ENCODE measurements at regions not wholly inside any gene's neighbourhood (a gene's known extent, or its start where the extent isn't known, plus 50 kb on each side); places are given as distances from the start of the nearest gene placed in this dataset.

DNA sequence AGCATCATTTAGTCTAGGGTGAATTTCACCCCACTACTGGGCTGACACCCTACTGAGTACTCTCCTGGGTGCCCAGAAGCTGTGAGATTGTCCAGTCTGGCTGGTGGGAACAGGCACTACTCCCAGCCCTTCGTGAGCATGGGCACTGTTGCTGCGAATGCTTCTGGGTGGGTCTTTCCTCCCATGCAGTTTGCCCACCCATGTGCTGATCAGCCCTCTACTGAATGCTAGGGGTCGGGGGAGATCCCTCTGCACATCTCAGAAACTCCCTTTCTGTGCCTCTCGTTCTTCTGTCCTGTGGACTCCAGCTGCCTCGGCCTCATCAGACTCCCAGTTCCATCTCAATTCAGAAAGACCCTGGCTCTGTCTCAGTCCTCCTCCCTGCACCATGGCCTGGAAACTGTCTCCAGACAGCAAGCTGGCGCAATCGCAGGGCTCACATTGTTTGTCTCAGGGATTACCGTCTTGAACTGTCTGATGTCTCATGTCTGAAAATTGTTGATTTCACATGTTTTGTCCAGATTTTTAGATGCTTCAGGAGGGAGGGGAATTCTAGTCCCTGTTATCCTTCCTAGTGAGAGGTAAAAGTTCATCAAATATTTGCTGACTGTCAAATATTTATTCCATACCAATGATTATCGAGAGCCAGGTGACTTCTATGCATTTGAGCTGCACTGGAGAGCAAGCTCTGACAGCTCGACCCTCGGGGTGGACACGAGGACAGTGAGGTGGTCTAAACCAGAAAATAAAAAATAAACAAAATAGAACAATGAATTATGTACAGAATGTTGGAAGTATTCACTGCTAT is 316.6 kb upstream of the RTL1 start:
- Histone ChIP-seq H3K4me1 (peaks cover 8% of the 10 kb centered on the region), H3K27me3 (no peaks in the 10 kb centered on the region), H3K36me3 (no peaks in the 10 kb centered on the region), H3K9me3 (no peaks in the 10 kb centered on the region), H3K4me3 (ENCODE audit: low read depth, low read length) (no peak overlapping the region)
- no peak for TF ChIP-seq CTCF (IDR thresholded peaks at IDR 0.05; ENCODE audit: low read depth, low read length)
- no peak for DNase-seq

DNA sequence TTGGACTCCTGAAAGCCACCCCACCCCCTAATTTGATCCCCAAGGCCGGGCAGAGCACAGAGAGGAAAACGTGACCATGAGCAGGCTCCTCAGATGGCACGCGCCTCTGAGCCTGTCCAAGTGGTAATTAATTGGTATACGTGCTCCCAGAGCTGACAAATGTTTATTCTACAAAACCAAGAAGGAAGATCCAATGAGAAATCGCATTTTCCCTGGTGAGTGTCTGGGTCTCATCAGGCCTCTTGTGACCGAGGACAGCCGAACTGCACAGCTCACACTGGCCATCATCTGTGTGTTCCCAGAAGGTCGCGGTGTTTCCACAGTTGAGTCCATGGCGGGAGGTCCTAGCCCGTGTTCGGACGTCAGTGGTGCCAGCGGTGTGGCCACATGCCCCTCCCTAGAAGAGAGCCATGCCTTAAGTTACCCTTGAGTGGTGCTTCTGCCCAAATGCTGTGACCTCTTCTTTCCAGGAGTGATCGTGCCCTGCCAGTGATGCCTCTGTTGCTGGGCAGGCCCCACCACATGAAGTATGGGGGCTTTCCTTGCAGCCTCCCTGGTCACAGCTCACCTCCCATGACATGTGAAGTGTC is 317.5 kb upstream of the RTL1 start:
- peaks cover 14% of the 10 kb centered on the region for H3K4me1 ChIP-seq
- H3K36me3 ChIP-seq: no peaks in the 10 kb centered on the region
- TF ChIP-seq CTCF (IDR thresholded peaks at IDR 0.05; ENCODE audit: low read depth, low read length): no peak
- H3K9me3 ChIP-seq: no peaks in the 10 kb centered on the region
- no peaks in the 10 kb centered on the region for H3K27me3 ChIP-seq
- no peak for DNase-seq
- no peak overlapping the region for H3K4me3 ChIP-seq (ENCODE audit: low read depth, low read length)

GRCh38 chr14:101221549-101222160 is 318.1 kb upstream of the RTL1 start:
- Histone ChIP-seq H3K36me3 (no peaks in the 10 kb centered on the region), H3K4me1 (peaks cover 14% of the 10 kb centered on the region), H3K27me3 (no peaks in the 10 kb centered on the region), H3K4me3 (ENCODE audit: low read depth, low read length) (no peak overlapping the region), H3K9me3 (no peaks in the 10 kb centered on the region)
- DNase-seq: no peak
- TF ChIP-seq CTCF (IDR thresholded peaks at IDR 0.05; ENCODE audit: low read depth, low read length): no peak

GRCh38 chr14:101222362-101223070 is 319.0 kb upstream of the RTL1 start:
- Histone ChIP-seq H3K36me3 (no peaks in the 10 kb centered on the region), H3K4me1 (peaks cover 14% of the 10 kb centered on the region), H3K4me3 (ENCODE audit: low read depth, low read length) (no peak overlapping the region), H3K27me3 (no peaks in the 10 kb centered on the region), H3K9me3 (no peaks in the 10 kb centered on the region)
- no peak for TF ChIP-seq CTCF (IDR thresholded peaks at IDR 0.05; ENCODE audit: low read depth, low read length)
- no peak for DNase-seq

GRCh38 chr14:101223127-101223526 is 319.6 kb upstream of the RTL1 start:
- Histone ChIP-seq H3K4me3 (ENCODE audit: low read depth, low read length) (no peak overlapping the region), H3K36me3 (no peaks in the 10 kb centered on the region), H3K27me3 (no peaks in the 10 kb centered on the region), H3K9me3 (no peaks in the 10 kb centered on the region), H3K4me1 (peaks cover 14% of the 10 kb centered on the region)
- DNase-seq: no peak
- no peak for TF ChIP-seq CTCF (IDR thresholded peaks at IDR 0.05; ENCODE audit: low read depth, low read length)

All from BE2C (cell line).